GM19463 (cell line): ENCODE measurements at regions not wholly inside any gene's neighbourhood (a gene's known extent, or its start where the extent isn't known, plus 50 kb on each side); places are given as distances from the start of the nearest gene placed in this dataset.

Experiments used
- ATAC-seq: cut with Tn5 transposase; IDR thresholded peaks from one replicate; pipeline ENCODE4 v1.9.1; 2021; ENCODE audit warnings: mild to moderate bottlenecking, moderate library complexity; ENCODE audit not compliant: unreplicated experiment

DNA sequence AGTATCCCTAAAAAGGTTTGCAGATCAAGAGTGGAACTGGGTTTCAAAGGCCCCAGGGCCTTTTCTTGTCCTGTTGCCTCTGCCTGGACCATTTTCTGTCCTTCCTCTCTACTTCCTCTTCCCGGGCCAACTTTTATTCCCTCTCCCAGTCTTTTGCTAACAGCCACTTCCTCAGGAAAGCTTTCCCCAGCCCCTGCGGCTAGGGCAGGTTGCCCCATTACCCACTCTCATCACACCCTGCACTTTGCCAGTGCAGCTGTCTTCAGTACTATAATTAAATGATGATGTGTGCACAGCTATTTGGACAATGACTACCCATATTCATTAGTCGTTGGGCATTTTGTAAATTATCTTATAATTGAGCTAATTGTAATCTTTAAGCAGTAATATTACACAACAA lies 150.5 kb upstream of the THBS1 start:
- ATAC-seq = no peak

DNA sequence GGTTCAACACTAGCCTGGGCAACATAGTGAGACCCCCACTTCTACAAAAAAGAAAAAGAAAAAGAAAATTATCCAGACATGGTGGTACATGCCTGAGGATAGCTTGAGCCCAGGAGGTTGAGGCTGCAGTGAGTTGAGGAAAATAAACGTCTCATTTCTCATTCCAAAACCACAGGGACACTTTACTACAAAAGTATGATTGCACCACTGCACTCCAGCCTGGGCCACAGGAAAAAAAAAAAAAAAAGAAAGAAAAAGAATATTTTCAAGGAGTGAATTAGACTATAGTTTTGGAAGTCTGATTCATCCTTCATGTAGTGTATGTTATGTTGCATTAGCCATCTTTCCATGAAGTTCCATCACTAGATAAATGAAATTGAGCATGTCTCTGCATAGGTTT lies 149.5 kb upstream of the THBS1 start:
- no peak for ATAC-seq

DNA sequence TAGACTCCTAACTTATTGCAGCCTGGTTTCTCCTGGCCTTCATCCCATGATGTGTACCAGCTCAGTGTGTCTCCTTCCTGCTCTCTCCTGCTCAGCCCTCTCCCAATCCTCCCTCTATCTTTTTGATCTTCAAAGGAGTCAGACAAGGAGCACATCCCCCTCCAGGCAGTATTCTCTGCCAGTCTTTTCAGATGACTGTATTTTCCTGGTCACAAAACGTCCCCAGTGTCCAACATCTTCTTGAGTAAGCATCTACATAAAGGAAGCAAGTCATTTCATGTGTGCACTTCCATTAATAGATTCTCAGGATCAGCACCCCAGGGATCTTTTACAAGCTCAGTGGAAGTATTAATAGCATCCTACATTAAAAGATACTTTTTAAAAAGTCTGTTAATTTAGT lies 148.9 kb upstream of the THBS1 start:
- no peak for ATAC-seq

DNA sequence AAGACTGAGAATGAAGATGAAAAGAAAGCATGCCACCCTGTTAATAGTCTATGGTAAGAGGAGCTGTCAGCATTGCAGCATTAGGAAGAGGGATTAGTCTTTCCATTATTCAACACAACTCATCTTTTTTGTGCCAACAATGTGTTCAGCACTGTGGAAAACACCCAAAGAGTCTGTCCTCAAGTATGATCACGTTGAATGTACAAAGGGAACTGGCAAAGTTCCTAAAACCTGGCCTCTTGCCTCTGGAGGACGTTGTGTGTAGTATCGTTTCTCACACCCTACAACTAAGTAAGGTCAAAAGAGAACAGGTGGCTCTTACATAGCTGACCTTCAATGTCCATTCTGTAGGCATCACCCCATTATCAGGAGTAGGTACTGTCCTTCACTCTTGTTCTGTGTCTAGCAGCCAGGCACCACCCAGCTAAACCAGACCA lies 147.9 kb upstream of the THBS1 start:
- no peak for ATAC-seq

DNA sequence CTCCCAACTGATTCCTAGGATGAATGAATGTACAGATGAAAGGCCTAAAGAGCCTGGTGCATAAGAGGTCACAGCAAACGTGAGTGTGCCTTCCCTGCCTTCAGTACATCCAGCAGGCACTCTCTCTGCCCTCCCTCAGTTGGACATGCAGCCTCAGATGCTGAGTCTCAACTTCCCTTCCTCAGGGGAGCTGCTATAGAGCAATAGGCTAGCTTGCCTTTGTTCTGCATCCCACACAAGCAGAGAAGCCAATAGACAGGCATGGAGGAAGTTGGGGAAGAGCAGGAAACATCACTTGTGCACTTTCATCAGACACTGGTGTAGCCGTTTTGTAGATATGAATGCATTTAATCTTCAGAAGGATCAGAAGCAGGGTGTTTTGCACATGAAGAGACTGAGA lies 147.5 kb upstream of the THBS1 start:
- no peak for ATAC-seq

DNA sequence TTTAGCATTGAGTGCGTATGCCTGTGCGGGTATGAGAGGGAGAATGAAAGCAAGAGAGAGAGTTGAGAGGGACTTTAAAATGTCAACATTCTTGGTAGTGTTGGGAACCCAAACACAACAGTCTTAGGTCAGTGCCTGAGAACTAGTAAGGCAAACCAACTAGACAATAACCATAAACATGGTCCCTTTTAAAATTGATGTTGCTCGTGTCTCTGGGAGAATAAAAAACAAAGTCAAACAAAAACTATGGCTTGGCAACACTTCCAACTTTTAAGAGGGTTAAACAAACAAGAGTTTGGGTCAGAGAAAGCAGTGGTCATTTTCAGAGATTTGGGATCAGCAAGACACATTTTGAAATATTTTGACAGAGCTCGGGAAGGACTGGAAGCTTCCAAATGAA lies 146.7 kb upstream of the THBS1 start:
- ATAC-seq = no peak

DNA sequence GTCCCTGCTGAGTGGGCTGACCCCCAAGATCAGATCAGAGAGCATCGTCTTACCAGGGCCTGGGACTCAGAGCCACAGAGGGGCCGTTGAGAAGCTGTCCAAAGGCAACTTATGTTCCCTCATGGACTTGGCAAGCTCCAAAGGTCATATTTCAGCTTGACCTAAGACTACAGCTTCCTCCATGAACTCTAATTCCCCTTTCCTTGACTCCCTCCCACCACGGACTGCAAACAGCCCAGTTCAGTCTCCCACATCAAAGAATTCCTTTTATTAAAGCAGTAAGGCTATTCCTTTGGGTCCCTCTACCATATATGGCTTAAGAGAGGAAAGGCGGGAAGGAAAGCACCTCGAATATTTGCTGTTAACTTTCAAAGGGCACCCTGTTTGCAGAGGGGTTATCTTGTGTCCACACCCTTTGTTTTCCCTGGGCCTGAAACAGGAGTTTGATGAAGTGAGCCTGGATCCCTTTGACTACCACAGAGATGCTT lies 146.1 kb upstream of the THBS1 start:
- ATAC-seq = no peak

DNA sequence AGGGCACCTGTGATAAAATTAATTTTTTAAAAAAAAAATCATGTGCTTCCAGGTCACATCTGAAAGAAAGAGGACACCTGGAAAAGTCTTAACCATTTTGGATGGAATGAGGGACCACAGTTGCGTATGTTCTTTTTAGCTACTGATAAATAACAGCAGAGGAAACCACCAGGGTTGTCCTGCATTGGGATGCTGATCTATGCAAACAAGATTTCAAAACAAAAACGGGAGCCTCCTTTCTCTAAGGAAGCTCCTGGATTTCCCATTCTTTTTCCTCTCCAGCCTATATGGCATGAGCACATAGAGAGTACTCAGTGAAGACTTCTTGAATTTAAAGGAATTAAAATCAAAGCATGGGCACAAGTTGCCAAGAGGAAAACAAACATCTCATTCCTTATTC lies 145.6 kb upstream of the THBS1 start:
- ATAC-seq = no peak

DNA sequence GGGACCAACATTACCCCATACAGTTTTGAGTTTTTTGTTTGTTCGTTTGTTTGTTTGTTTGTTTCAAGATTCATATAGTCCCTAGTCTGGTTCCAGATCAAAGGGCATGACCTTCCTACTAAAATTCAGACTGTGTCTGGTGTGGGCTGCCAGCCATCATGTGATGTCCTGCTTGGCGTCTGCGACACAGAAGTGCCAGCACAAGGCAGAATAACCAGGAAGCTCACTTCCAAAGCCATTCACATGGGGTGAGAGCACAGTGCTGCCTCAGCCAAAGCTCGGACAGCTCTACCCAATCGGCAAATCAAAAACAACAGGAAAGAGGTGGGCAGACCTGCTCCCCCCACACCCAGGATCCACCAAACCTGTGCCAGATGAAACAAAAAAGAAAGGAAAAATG lies 142.6 kb upstream of the THBS1 start:
- ATAC-seq = no peak

DNA sequence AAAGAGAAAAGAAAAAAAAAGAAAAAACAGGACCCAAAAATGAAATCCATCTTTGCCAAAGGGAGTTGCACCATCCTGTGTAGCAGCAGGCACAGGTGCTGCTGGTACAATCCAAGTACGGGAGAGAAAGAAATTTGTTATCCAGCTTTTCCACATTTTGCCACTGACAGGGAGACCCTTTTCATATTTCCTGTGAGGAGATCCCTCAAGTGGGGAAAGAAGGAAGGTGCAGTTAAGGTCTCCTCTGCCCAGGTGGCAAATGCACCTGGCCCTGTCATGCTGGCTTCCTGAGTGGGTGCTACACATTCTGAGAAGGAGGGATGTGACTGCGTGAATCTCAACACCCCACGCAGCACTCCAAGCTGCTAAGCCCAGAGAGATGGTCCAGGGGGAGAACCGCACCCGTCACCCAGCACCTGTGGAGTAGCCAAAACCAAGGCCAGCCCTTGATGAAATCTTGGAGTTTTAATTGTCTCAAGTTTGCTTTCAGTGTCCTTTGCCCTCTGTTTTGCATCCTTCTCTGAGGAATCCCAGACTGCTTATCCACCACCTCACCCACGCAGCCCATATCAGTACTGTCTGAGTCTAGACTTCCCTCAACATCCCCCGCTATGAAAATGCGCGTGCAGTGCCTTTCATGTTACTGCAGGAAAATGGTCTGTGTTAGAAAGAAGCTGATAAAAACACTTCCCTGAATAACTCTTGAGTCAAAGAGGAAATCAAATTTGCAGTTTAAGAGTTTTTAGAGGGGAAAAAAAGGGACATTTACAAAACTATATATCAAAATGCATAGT lies 141.9 kb upstream of the THBS1 start:
- ATAC-seq = no peak

DNA sequence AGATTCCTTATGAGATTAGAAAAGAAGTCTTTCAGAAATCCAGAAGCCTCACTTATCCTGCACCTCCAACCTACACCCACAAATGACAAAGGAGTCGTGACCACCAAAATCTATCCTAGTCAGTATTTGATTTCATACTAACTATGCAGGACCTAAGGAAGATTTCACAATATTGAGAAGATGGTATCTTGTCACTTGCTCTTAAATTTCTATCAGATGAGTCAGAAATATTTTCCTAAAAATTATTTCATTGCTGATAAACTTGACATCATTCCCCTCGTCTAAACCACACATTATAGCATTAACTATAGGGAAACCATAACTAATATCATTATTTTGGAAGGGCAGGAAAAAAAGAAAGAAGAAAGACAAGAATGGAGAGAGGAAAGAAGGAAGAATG lies 138.0 kb upstream of the THBS1 start:
- ATAC-seq = no peak

DNA sequence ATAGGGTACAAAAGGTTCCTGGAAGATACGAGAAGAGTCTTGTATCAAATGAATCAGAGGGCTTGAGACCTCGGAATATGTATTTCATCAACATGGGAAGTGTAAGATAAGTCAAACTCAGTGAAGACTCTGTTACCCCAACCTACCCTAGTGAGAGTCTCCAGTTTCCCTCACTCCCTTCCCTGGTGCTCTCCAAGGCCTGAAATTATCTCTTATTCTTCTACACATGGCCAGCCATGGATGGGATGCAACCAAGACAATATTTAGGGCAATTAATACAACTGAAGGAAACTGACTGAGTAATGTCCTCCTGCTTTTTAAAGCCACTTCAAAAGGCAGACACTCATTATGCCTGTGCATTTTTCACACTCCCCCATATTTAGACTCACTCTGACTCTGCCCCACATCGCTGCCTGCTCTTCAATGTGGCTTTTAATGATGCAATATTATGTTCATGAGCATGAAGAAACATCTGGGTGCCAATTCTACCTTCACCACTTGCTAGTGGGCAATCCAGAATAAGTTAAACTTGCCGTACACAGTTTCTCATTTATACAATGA lies 137.1 kb upstream of the THBS1 start:
- no peak for ATAC-seq

DNA sequence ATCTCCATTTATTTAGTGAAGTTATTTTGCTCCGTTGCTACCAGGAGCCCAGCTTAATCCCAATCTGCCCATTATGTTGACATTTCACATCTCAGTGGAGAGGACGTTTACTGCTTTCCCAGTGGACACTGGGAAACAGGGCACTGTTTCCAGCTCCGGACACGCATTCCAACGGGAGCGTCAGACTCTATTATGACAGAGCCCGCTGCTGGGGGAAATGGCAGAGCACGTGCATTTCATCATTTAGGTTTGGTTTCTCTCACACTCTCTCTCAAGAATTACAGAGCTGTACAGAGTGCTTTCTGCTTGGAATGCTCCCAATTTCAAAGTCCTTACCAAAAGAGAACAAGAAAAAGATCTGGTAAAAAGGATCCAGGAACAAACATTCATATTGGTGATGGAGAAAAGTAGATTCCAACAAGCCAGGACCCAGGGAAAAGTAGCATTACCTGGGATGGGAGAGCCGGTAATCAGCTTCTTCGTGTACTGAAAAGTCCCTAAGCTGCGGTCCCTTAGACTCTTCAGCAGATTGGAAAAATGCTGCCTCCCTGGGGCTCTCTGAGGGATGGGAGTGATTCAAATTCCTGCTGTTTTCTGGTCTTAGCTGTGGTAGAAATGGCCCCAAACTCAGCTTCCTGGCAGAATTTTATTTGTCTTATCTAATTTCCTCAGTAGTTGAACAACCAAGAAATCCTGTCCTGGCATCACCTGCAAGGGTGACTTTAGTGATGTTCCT lies 136.0 kb upstream of the THBS1 start:
- ATAC-seq = no peak

DNA sequence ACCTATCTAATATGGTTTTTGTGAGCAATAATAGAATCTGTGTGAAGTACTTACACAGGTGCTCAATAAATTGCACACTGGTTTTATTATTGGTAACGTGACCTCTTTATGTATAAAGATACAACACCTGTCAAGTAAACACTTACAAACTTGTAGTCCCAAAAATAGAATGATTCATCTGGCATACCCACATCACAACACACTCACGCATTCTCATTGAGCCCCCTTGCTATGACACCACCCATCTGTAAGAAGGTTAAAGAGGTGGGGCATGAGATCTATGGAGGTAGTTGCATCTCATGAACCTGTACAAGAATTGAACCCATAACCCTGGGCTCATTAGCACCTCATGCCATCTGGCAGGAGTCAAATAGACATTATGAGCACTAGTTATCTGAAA lies 134.9 kb upstream of the THBS1 start:
- ATAC-seq = no peak

DNA sequence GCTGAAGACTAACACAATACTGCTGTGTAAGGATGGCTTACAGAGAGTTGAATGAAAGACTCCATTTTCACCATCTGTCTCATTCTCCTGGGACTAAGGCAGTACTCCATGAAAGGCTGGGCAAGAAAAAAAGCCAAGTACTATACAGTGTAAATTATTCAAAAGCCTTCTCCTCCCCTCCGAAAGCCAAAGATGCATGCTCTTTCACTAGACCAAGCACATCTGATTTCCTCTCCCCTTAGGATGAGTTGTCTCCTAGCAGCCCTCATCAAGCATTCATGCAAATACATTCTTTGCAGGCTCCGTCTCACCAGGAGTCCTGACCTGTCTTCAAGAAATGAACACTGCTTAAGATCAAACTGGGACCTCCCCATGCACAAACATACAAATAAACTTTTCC lies 133.5 kb upstream of the THBS1 start:
- no peak for ATAC-seq

DNA sequence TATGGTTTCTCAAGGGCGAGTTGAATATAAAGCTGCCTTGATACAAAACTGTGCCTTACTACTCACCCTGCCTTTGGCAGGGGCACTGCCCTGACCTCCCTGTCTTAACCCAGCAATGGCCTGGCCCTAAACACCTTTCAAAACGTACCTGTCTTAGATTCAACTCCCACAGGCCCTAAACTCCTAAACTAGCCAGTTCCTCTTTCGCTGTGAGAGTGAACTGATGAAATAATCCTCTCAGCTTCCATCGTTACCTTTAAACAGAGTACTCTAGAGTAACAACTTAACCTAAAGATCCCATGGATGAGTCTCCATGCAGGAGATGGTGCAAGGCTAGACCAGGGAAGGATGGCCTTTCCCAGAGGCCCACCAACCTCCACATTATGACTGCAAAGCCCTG lies 133.0 kb upstream of the THBS1 start:
- ATAC-seq = no peak

DNA sequence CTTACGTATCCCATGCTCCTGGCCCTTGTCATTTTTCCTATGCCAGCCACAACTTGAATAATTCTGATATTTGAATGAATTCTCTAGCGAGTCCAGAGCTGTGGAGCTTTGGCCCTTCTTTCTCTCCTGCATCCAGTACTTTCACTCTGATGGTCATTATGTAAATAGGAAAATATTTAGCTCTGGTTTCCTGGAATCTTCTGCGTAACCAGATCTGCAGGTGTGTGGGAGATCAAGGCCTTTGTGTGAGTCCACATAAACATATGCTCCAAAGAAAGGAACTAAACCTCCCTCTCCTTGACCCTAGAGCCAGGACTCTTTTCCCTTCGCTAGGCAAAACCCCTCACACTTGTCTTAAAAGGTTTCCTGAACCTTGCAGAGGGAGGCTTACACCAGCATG lies 132.5 kb upstream of the THBS1 start:
- no peak for ATAC-seq

DNA sequence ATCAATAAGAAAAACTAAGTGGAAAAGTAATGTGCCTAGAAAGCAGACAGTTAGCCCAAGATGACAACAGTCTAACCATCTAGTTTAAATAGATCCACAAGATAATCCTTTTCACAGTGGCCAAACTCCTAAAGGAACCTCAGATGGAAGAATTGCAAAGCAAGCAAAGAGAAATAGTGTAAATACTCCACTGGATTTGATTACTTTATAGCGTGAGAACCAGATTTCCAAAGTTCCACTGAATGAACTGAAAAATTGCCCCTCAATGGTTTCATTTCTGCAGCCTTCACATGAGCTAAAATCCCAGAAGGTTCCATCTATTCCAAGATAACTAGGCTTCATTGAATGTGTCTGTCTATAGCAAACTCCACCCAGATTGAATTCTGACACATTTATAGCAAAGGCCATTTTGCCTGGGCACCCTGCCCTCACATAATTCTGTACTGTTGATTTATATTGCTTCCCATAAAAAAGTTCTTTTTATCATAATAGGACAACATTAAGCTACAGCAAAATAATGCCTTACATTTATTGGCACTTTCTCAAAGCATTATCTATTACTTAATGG lies 129.7 kb upstream of the THBS1 start:
- no peak for ATAC-seq

DNA sequence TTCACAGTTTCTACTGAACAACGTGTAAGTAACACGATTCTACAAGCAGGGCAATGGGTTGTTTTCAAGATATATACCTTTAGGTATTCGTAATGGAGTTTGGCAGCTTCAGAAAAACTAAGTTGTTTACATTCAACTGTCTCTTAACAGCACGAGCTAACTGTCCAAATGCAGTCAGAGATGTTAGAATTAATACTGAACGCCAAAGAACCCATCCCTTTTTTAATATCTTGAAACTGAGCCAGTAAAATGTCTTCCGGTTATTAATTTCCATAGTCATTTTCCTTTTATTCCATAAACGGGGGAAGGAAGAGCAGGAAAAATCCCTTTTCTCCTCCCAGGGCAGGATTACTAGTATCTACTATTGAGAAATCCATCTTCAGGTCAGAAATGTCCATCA lies 129.0 kb upstream of the THBS1 start:
- no peak for ATAC-seq

DNA sequence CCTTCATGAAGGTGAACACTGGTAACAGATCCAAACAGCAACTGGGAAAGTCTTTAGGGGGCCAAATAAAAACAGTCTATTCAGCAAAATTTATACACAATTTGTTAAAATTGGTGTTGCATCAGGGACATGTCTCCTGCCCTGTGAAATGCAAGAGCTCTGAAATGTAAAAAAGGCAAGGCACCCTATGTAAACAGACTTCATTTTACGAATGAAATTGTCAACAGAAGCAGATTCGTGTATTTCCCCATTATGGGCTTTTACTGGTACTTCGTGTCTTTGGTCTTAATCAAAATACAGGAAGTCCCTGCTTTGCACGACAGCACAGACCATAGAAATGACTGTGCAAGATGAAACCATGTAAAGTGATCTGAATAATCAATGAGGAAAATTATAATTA lies 127.3 kb upstream of the THBS1 start:
- peak; percentile 88 for ATAC-seq

DNA sequence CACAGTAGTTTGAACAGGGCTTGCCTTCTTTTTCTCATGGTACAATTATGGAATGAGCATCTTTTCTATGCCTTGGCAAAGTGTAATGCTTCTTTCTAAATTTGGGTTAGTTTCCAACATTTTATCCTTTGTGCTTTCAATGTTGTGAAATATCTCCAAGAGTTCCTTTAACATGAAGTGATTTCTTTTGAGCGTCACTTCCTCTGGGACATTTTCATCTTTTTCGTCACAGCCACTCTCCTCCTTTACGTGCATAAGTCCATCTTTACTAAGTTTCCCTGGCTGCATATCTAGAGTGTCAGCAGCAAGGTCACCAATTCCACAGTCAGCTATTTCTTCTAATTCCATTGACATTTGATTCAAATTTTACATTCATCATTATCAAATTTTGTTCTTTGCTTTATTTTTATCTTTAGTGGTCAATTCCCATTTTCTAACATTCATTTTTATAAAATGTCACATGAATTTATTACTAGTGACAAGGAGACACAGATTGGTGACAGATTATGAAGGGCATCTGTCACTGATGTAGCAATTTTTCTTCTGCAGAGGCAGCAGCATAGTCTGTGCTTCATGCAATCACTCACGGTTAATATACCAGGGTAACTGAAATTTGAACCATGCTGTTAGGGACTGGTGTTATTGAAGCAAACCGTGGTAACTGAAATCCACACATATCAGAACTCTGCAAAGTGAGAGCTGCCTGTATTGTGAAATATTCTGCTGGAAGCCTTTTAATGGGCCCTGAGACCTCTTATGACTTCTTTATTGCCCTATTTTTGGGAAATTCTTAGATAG lies 126.5 kb upstream of the THBS1 start:
- ATAC-seq = no peak
